Right lobe of liver (tissue), 6 donors: ENCODE measurements at regions not wholly inside any gene's neighbourhood (a gene's known extent, or its start where the extent isn't known, plus 50 kb on each side); places are given as distances from the start of the nearest gene placed in this dataset.

ENCODE experiments used
- ATAC-seq, 4 donors: fragments of 200-7000 bp; cut with Tn5 transposase; one replicate each; pipeline ENCODE4 v1.9.1; 2020; ENCODE audit warnings: mild to moderate bottlenecking in 4 of 4, moderate library complexity in 4 of 4
- DNase-seq, 3 donors: peaks; one replicate each; pipeline ENCODE4 v3.0.0-alpha.2; 2020
- H3K27ac ChIP-seq, 3 donors: fragments of 200-600 bp; one replicate each; pipeline ENCODE4 v1.8.0; 2022
- H3K27me3 ChIP-seq, 2 donors: fragments of 200-600 bp; one replicate each; pipeline ENCODE4 v1.8.0; 2022
- H3K36me3 ChIP-seq, 4 donors: fragments of 200-600 bp; sonication (generic) in 1 of 4; one replicate each; pipeline versions ENCODE4 v1.5.1 to v1.8.0; 2017 to 2022; ENCODE audit warnings: control low read depth in 1 of 4
- H3K4me1 ChIP-seq, 4 donors: fragments of 200-600 bp; sonication (generic) in 1 of 4; one replicate each; pipeline versions ENCODE4 v1.5.1 to v1.8.0; 2017 to 2022; ENCODE audit warnings: control low read depth in 1 of 4
- H3K4me3 ChIP-seq, 3 donors: fragments of 200-600 bp; one replicate each; pipeline ENCODE4 v1.8.0; 2022
- H3K9me3 ChIP-seq, 4 donors: fragments of 200-600 bp; sonication (generic) in 1 of 4; one replicate each; pipeline versions ENCODE4 v1.5.1 to v1.8.0; 2017 to 2022; ENCODE audit warnings: control low read depth in 1 of 4
- POLR2A ChIP-seq: fragments of 450-650 bp; IDR thresholded peaks from one replicate; pipeline ENCODE4 v1.6.1; 2017; ENCODE audit warnings: antibody characterized with exemption, mild to moderate bottlenecking
- WGBS: methylation state at CpG from one replicate; pipeline ENCODE4 v1.1.6; 2018; ENCODE audit warnings: low coverage, low lambda C conversion rate; ENCODE audit not compliant: insufficient coverage; ENCODE audit errors: missing lambda C conversion rate; 5-methylcytosine and 5-hydroxymethylcytosine counted together
- intact Hi-C, 2 donors: fragments of 100-400 bp; cut with DNase I; formaldehyde crosslinking; loops; one replicate each; pipeline versions ENCODE4 v1.11.2 to v1.14.1; 2022
- TF ChIP-seq, protein P1 (sequence below), 4 donors: fragments of 200-600 bp in 3 of 4; fragments of 450-650 bp in 1 of 4; IDR thresholded peaks; one replicate each; pipeline versions ENCODE4 v1.5.1 to v1.8.0; 2016 to 2022; ENCODE audit warnings: antibody characterized with exemption in 4 of 4, mild to moderate bottlenecking in 2 of 4
- donor health status: DM: no; HTN: yes; CAD: no.
- donor health status: DM: no; HTN: no; CAD: no.
- donor health status: DM: no; HTN: no; CAD: no.
- donor health status: DM: no; HTN: yes; CAD: no.
- donor health status: DM: no; HTN: yes; CAD: no.

DNA sequence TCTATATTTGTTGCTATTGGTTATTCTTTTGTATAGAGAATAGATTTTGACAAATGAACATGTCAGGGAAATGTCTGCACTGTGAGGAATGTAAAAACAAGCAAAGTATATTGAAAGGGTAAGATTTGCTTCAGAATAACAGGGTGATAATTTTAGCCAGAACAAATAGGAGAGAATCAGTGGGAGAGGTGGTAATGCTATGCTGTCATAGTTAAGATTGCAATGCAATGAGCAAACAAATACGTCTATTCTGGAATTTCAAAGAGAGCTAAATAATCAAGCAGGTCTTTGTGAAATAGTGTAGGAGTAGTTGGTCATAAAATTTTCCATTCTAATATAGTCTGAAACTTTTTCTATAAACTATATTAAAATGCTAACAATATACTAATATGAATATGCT is 1478.4 kb downstream of the TECRL start:
- no peak for TF ChIP-seq POLR2A
- TF ChIP-seq, protein P1, sequence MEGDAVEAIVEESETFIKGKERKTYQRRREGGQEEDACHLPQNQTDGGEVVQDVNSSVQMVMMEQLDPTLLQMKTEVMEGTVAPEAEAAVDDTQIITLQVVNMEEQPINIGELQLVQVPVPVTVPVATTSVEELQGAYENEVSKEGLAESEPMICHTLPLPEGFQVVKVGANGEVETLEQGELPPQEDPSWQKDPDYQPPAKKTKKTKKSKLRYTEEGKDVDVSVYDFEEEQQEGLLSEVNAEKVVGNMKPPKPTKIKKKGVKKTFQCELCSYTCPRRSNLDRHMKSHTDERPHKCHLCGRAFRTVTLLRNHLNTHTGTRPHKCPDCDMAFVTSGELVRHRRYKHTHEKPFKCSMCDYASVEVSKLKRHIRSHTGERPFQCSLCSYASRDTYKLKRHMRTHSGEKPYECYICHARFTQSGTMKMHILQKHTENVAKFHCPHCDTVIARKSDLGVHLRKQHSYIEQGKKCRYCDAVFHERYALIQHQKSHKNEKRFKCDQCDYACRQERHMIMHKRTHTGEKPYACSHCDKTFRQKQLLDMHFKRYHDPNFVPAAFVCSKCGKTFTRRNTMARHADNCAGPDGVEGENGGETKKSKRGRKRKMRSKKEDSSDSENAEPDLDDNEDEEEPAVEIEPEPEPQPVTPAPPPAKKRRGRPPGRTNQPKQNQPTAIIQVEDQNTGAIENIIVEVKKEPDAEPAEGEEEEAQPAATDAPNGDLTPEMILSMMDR (IDR thresholded peaks at IDR 0.05), result no peak
- 20% methylated on average over 1 of the region's 1 CpG for WGBS
- Histone ChIP-seq H3K36me3 (no peaks in the 10 kb centered on the region), H3K4me3 (no peak overlapping the region), H3K27me3 (no peaks in the 10 kb centered on the region), H3K27ac (no peak overlapping the region), H3K4me1 (no peaks in the 10 kb centered on the region), H3K9me3 (no peaks in the 10 kb centered on the region)
- ATAC-seq (no peak), DNase-seq (no peak)
- intact Hi-C loops, result no loop called here

DNA sequence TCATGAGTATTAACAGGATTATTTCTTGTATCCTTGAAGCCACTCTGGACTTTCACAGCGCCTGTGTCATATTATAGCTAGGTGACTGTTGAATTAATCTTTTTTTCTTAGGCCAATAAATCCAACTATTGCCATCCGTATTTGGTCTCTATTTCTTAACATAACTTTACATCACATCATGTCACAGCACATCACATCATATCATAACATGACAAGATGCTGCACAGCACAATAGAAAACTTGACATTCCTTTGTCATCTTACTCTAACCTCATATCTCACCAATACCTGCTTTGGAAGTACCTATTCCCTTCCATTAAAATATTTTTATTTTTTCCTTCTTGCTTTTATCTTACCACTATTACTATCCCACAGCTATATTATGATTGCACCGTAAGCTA is 1480.8 kb downstream of the TECRL start:
- 61% methylated on average over 3 of the region's 3 CpGs for WGBS
- intact Hi-C loops, result no loop called here
- ATAC-seq, result no peak
- Histone ChIP-seq H3K27ac (no peak overlapping the region), H3K27me3 (no peaks in the 10 kb centered on the region), H3K36me3 (no peaks in the 10 kb centered on the region), H3K9me3 (no peaks in the 10 kb centered on the region), H3K4me1 (no peaks in the 10 kb centered on the region), H3K4me3 (no peak overlapping the region)
- TF ChIP-seq, protein P1 (IDR thresholded peaks at IDR 0.05), result no peak
- TF ChIP-seq POLR2A, result no peak
- no peak for DNase-seq

DNA sequence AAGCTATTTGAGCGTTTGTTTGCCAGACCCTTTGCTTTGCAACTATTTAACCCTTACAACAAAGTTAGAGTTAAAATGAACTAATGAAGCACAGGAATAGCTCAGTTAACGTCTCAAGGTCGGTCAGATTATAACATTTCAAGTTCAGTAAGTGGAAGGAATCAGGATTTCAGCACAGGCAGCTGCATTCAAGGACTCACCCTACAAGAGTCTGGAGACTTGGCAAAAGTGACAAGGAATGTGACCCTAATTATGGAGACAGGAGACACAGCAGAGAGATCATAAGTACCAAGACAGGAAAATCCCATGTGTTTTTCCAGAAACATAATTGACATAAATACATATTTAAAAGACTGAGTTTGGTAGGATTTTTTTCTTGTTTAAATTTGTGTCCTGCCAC is 1481.7 kb downstream of the TECRL start:
- H3K4me1 ChIP-seq, result no peaks in the 10 kb centered on the region
- H3K27ac ChIP-seq, result no peak overlapping the region
- ATAC-seq (no peak), DNase-seq (no peak)
- H3K4me3 ChIP-seq, result no peak overlapping the region
- intact Hi-C loops, result no loop called here
- 38% methylated on average over 3 of the region's 3 CpGs for WGBS
- no peak for TF ChIP-seq POLR2A
- no peaks in the 10 kb centered on the region for H3K27me3 ChIP-seq
- no peaks in the 10 kb centered on the region for H3K9me3 ChIP-seq
- H3K36me3 ChIP-seq, result no peaks in the 10 kb centered on the region

DNA sequence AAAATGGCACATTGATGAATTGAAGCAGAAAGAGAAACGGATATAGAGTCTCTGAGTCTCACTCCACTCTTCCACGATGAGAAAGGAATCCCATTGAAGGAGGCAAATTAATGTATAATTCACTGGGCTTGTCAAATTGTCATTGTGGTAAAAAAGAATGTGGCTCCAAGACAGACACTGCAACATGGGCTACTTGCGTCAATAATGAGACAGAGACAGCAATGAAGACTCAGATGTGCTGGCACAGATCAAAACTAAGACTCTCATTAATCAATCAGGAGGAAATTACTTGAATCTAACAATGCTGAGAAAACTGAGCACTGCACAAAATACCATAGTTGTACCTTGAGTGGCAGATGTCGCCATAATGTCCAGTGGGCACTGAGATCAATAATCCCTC is 1485.5 kb downstream of the TECRL start:
- ATAC-seq, result no peak
- no peak for DNase-seq
- Histone ChIP-seq H3K9me3 (no peaks in the 10 kb centered on the region), H3K4me1 (no peaks in the 10 kb centered on the region), H3K4me3 (no peak overlapping the region), H3K27me3 (no peaks in the 10 kb centered on the region), H3K27ac (no peak overlapping the region), H3K36me3 (no peaks in the 10 kb centered on the region)
- TF ChIP-seq, protein P1 (IDR thresholded peaks at IDR 0.05), result no peak
- no peak for TF ChIP-seq POLR2A
- intact Hi-C loops, result no loop called here
- WGBS, result 61% methylated on average over 4 of the region's 4 CpGs

DNA sequence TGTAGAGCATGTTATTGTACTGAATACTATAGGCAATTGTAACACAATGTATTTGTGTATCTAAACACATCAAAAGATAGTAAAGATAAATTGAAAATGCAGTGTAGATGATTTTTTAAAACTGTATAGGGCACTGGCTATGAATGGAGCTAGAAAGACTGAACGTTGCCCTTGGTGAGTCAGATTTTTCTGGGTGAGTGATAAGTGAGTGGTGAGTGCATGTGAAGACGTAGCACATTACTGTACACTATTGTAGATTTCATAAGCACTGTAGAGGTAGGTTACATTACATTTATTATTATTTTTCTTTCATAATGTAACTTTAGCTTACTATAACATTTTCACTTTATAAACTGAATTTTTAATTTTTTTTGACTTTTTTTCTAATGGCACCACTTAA is 1491.6 kb downstream of the TECRL start:
- no peaks in the 10 kb centered on the region for H3K27me3 ChIP-seq
- H3K4me1 ChIP-seq, result no peaks in the 10 kb centered on the region
- DNase-seq (no peak), ATAC-seq (no peak)
- no peak for TF ChIP-seq POLR2A
- TF ChIP-seq, protein P1 (IDR thresholded peaks at IDR 0.05), result no peak
- intact Hi-C loops, result no loop called here
- WGBS, result 61% methylated on average over 2 of the region's 2 CpGs
- no peaks in the 10 kb centered on the region for H3K9me3 ChIP-seq
- no peak overlapping the region for H3K27ac ChIP-seq
- no peaks in the 10 kb centered on the region for H3K36me3 ChIP-seq
- H3K4me3 ChIP-seq, result no peak overlapping the region
